Activated CD8-positive, alpha-beta memory T cell treated with anti-CD3 and anti-CD28 coated beads, Interleukin-2, amount 50 U/mL, for 4 hours (primary cell): ENCODE measurements at regions not wholly inside any gene's neighbourhood (a gene's known extent, or its start where the extent isn't known, plus 50 kb on each side); places are given as distances from the start of the nearest gene placed in this dataset.
"Not testable (repeated sequence)": the region's sequence is repeated elsewhere in the genome, so short reads cannot be mapped to it uniquely, and the experiment has no call there.

Experiments used
- DNase-seq: peaks from one replicate; pipeline ENCODE4 v3.0.0-alpha.2; 2020

GRCh38 chr4:3611778-3612177 is 79.6 kb upstream of the LRPAP1 start:
- no peak for DNase-seq

- not testable (repeated sequence) for DNase-seq
Observed at GRCh38 chr4:3610851-3611250, 78.6 kb upstream of the LRPAP1 start.

DNA sequence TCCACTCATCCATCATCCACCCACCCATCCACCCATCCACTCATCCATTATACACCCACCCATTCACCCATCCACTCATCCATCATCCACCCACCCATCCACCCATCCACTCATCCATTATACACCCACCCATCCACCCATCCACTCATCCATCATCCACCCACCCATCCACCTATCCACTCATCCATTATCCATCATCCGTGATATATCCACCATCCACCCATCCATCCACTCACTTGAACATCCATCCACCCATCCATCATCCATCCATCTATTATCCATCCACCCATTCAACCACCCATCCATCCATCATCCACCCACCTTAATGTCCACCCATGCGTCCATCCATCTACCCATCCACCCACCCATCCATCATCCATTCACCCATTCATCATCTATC is 77.7 kb upstream of the LRPAP1 start:
- not testable (repeated sequence) for DNase-seq

- DNase-seq = no peak
Observed at GRCh38 chr4:3607690-3608552, 75.7 kb upstream of the LRPAP1 start.

DNA sequence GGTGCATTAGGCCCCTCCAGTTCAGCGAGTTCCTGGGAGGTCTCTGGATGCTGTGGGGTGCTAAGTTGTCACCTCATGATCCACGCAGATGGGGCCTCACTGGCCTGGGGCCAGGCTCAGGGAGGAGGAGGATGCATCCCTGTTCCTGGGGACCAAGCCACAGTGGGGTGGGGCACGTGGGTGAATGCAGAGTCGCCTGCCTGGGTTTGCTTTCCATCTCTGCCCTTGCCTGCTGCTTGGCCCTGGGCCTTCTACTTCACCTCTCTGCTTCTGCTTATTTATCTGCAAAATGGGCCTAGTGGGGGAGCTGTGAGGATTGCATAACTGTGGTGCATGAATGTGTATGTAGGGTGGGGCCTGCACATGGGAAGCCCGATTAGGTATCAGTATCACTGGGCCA is 74.6 kb upstream of the LRPAP1 start:
- not testable (repeated sequence) for DNase-seq

- not testable (repeated sequence) for DNase-seq
Observed at GRCh38 chr4:3606271-3606670, 74.0 kb upstream of the LRPAP1 start.

GRCh38 chr4:3605491-3605890 is 73.3 kb upstream of the LRPAP1 start:
- no peak for DNase-seq

GRCh38 chr4:3602886-3603645 is 70.8 kb upstream of the LRPAP1 start:
- not testable (repeated sequence) for DNase-seq

DNA sequence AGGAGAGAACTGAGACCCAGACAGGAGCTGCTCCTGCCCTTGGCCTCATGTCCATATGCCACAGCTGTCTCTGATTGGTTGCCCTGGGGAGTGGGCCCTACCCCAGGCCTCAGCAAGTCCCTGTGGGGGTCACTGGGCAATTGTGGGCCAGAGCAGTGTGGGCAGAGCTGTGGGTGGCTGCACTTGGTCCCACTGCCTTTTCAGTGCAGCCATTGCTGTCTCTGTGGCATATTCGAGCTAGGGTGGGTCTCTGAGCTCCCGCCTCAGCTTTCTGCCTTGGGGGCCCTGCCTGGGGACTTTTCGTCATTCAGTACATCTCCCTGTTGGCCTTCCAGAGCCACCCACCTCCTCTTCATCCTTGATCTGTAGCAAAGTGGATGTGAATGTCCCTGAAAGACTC is 69.8 kb upstream of the LRPAP1 start:
- DNase-seq = no peak

- not testable (repeated sequence) for DNase-seq
Observed at GRCh38 chr4:3601108-3601690, 69.0 kb upstream of the LRPAP1 start.

DNA sequence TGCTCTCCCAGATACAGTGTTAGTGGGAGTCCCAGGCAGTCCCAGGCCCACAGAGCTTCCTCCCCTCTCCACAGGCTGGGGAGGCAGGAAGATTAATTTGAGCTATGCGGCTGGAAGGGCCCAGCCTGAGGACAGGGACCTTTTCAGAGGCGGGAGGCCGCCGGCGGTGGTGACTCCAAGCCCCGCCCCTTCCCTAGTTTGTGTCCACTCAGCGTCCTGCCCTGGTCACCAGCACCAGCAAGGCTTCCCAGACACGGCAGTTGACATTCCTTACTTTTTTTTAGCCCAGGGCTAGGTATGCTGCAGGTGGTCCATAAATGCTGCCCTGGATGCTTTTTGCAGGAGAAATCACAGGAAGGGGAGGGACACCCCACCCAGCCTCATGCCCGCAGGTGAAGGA is 67.7 kb upstream of the LRPAP1 start:
- no peak for DNase-seq

GRCh38 chr4:3598695-3599227 is 66.5 kb upstream of the LRPAP1 start:
- DNase-seq = no peak

DNA sequence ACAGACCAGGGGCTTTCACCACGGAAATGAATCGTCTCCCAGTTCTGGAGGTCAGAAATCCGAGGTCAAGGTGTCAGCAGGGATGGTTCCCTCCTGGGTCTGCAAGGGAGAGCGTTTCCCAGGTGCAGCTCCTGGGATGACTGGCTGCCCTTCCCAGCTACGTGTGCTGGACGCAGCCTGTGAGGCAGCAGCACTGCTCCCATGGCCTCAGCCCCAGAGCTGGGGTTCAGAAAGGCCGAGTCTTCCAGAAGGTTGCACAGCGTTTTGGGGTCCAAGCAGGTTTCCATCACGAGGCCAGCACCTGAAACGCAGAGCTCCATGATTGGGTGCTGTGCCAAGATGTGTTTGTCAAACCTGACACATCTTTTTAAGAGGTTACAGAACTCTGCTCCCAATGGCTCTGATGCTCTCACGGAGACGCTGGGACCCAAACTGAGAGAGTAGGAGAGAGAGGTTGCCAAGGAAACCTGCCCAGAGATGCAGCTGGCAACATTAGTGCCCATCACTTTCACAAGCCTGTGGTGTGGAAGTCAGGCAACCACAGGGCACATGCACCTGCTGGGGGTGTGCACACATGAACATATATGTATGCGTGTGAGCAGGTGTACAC is 65.8 kb upstream of the LRPAP1 start:
- not testable (repeated sequence) for DNase-seq

- not testable (repeated sequence) for DNase-seq
Observed at GRCh38 chr4:3596957-3597733, 64.9 kb upstream of the LRPAP1 start.

DNA sequence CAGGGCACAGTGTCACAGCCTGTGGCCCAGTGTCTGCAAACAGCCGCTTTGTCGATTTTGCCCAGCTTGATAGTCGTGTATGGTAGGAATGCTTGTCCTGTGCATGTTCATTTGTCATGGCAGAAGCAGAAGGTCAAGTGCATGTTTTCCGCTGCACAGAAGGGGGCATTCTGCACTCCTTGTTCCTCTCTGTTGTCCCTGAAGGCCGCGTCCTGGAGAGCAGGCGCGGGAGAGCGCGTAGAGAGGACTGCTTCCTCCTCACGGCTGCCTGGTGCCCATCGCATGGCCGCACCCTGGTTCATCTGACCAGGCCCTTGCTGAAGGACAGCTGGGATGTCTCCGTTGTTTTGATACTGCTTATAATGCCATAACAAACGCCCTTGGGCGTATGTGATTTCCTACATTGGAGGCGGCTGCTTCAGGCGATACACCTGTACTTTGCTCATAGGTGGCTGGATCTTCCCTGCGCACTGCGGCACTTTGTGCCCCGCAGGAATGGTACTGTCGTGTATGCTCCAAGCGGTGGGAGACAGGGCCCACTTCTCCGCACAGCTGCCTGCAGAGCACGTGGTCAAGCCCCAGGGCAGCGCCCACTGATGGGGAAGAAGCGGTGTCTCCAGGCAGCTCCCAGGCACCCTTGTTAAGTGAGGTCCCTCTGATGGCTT is 63.5 kb upstream of the LRPAP1 start:
- DNase-seq = not testable (repeated sequence)

DNA sequence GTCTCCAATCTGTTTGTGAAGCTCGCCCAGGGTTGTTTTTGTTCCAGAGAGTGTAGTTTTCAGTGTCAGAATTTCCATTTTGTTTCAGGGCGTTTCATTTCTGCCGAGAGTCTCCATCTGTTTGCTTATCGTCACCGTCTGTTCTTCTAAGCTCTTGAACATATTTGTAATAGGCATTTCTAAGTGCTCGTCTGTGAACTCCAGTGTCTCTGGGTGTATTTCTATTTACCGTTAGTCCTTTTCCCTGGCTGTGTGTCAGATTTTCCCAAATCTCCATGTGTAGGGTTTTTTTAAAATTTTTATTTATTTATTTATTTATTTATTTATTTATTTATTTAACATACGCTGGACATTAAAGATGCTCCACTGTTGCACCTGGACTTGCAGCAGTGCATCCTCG is 62.5 kb upstream of the LRPAP1 start:
- not testable (repeated sequence) for DNase-seq

- not testable (repeated sequence) for DNase-seq
Observed at GRCh38 chr4:3589946-3590924, 58.0 kb upstream of the LRPAP1 start.

DNA sequence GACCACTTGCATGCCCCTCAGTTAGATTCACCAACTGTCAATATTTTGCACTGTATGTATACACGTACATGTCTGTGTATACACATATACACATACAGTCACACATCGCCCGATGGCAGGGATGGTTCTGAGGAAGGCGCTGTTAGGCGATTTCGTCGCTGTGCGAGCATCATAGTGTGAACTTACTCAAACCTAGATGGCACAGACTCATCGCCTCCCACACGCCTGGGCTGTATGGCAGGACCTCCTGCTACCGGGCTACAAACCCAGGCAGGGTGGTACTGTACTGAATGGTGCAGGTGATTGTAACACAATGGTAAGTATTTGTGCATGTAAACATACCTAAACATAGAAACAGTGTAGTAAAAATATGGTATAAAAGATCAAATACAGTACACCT is 57.2 kb upstream of the LRPAP1 start:
- not testable (repeated sequence) for DNase-seq

- not testable (repeated sequence) for DNase-seq
Observed at GRCh38 chr4:3588517-3589194, 56.4 kb upstream of the LRPAP1 start.

- DNase-seq = not testable (repeated sequence)
Observed at GRCh38 chr4:3586596-3586995, 54.4 kb upstream of the LRPAP1 start.
